ENCODE measurements at regions not wholly inside any gene's neighbourhood (a gene's known extent, or its start where the extent isn't known, plus 50 kb on each side); places are given as distances from the start of the nearest gene placed in this dataset.
A peak's percentile ranks its signal among the peaks of the same experiment; 100 is the strongest.

DNA sequence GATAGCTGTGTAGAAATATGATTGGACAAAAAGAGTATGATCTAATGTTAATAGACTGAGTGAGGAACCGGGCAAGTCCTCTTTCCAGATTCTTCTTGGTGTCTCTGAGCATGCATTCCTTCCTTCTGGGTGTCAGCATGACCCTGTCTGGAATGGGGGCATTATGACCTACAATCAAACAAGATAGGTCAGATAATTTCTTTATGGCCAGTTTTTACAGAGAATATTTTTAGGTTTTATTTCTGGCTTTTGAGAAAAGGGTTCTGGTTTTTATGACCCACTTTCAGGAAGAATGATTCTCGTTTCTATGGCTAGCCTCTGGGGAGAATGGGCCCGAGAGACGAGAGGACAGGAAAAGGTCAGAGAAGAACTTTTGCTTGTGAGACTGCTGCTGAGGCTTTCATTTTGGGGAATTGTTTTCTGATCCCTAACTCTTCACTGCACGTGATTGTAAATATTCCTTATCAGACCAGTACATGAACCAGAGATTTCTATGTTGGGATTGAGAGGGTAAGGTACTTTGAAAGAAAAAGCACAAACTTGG, 383.8 kb downstream of the AASDHPPT start:
- in situ Hi-C loops (cut with MboI; ENCODE audit: low sequenced_read_pairs in 4 of 4), result no loop called here
- intact Hi-C loops (cut with DNase I; ENCODE audit: low total_unique reads), result no loop called here
- no peak overlapping the region for H3K4me3 ChIP-seq
- ATAC-seq, result no peak
- H3K27ac ChIP-seq, result peak overlapping the region in 1 of 4 donors; percentile 29
- H3K9me3 ChIP-seq, result no peaks in the 10 kb centered on the region
- no peaks in the 10 kb centered on the region for H3K36me3 ChIP-seq
- TF ChIP-seq POLR2A (IDR thresholded peaks at IDR 0.05), result no peak
- TF ChIP-seq, protein P1, sequence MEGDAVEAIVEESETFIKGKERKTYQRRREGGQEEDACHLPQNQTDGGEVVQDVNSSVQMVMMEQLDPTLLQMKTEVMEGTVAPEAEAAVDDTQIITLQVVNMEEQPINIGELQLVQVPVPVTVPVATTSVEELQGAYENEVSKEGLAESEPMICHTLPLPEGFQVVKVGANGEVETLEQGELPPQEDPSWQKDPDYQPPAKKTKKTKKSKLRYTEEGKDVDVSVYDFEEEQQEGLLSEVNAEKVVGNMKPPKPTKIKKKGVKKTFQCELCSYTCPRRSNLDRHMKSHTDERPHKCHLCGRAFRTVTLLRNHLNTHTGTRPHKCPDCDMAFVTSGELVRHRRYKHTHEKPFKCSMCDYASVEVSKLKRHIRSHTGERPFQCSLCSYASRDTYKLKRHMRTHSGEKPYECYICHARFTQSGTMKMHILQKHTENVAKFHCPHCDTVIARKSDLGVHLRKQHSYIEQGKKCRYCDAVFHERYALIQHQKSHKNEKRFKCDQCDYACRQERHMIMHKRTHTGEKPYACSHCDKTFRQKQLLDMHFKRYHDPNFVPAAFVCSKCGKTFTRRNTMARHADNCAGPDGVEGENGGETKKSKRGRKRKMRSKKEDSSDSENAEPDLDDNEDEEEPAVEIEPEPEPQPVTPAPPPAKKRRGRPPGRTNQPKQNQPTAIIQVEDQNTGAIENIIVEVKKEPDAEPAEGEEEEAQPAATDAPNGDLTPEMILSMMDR (IDR thresholded peaks at IDR 0.05 in 4 of 5, conservative IDR thresholded peaks at IDR 0.05 in 1 of 5), result no peak
- H3K4me1 ChIP-seq, result no peaks in the 10 kb centered on the region
- no peak for DNase-seq
- H3K27me3 ChIP-seq, result no peaks in the 10 kb centered on the region

DNA sequence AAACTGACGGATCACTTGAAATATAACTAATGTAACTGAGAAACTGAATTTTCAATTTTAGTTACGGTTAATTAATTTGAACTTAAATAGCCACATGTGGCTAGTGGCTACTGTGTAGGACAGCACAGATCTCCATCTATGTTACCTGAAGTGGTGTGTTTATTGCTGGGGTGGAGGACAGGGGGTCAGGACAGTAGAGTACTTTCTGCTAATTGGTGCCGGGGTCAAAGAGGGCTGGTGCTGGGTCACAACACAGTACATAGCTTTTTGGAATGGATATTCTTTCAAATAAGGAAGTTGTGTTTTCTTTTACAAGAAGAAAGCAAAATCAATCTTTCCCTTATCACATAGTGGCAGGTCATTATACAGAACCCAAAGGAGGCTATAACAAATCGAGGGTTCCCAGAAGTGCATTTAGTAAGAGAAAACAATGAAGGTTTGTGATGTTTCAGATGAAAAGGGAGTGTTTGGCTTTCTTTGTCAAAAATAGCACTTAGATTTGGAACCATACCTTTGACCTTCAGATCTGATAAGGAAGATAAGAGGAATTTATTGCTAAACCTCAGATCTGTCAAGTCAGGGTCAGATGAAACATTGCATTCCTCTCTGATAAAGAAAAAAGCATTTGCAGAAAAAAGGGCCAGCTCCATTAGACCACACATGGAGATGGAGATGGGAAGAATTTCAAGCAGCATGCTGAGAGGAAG, 384.5 kb downstream of the AASDHPPT start:
- H3K9me3 ChIP-seq, result no peaks in the 10 kb centered on the region
- no peaks in the 10 kb centered on the region for H3K4me1 ChIP-seq
- DNase-seq (no peak), ATAC-seq (no peak)
- in situ Hi-C loops (cut with MboI; ENCODE audit: low sequenced_read_pairs in 4 of 4) (no loop called here), intact Hi-C loops (cut with DNase I; ENCODE audit: low total_unique reads) (no loop called here)
- TF ChIP-seq, protein P1 (IDR thresholded peaks at IDR 0.05 in 4 of 5, conservative IDR thresholded peaks at IDR 0.05 in 1 of 5), result no peak
- no peak for TF ChIP-seq POLR2A (IDR thresholded peaks at IDR 0.05)
- no peak overlapping the region for H3K4me3 ChIP-seq
- H3K27ac ChIP-seq, result peak overlapping the region in 1 of 4 donors; percentile 29
- no peaks in the 10 kb centered on the region for H3K36me3 ChIP-seq
- H3K27me3 ChIP-seq, result no peaks in the 10 kb centered on the region

DNA sequence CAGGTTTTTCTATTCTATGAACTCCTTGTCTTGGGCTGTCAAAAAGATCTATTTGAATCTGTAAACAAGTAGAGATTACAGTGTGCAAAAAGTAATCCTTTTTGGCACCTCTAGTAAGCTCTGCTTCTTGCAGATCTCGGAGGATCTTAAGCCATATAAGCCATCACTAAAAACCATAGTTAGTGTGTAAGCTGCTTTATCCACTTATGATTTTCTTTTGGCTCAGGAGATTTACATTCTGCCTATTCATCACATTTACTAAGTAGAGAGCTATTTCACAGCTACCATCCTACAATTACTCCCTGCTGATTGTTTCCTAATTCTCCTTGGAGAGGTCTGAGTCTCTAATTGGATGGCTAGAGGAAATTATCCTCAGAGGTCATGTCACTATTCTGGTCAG, 385.7 kb downstream of the AASDHPPT start:
- in situ Hi-C loops (cut with MboI; ENCODE audit: low sequenced_read_pairs in 4 of 4) (no loop called here), intact Hi-C loops (cut with DNase I; ENCODE audit: low total_unique reads) (no loop called here)
- DNase-seq, result no peak
- no peak for ATAC-seq
- Histone ChIP-seq H3K9me3 (no peaks in the 10 kb centered on the region), H3K36me3 (no peaks in the 10 kb centered on the region), H3K27ac (no peak overlapping the region), H3K4me3 (no peak overlapping the region), H3K4me1 (no peaks in the 10 kb centered on the region), H3K27me3 (no peaks in the 10 kb centered on the region)
- TF ChIP-seq POLR2A (IDR thresholded peaks at IDR 0.05), result no peak
- TF ChIP-seq, protein P1 (IDR thresholded peaks at IDR 0.05 in 4 of 5, conservative IDR thresholded peaks at IDR 0.05 in 1 of 5), result no peak

DNA sequence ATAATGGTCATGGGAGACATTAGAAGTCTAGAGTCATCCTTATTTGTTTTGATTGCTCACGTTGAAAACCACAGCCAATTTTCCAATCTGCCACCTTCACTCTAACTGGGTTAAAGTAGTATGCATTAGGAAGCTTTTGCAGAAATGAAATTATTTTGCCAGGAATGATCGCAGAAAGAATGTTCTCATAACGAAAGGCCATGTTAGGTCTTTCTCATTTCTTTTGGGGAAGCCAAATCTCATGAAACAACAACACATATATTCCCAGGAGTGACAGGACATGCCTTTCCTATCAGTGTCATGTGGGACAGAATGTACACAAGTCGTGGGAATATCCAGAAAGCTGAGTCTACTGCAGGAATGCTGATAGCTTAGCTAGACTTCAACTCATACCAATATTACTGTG, 386.3 kb downstream of the AASDHPPT start:
- H3K9me3 ChIP-seq, result no peaks in the 10 kb centered on the region
- no peak overlapping the region for H3K4me3 ChIP-seq
- H3K4me1 ChIP-seq, result no peaks in the 10 kb centered on the region
- no peak for DNase-seq
- no peak for ATAC-seq
- TF ChIP-seq, protein P1 (IDR thresholded peaks at IDR 0.05 in 4 of 5, conservative IDR thresholded peaks at IDR 0.05 in 1 of 5), result no peak
- TF ChIP-seq POLR2A (IDR thresholded peaks at IDR 0.05), result no peak
- H3K36me3 ChIP-seq, result no peaks in the 10 kb centered on the region
- no peaks in the 10 kb centered on the region for H3K27me3 ChIP-seq
- in situ Hi-C loops (cut with MboI; ENCODE audit: low sequenced_read_pairs in 4 of 4) (no loop called here), intact Hi-C loops (cut with DNase I; ENCODE audit: low total_unique reads) (no loop called here)
- H3K27ac ChIP-seq, result no peak overlapping the region
